ENCODE measurements at regions not wholly inside any gene's neighbourhood (a gene's known extent, or its start where the extent isn't known, plus 50 kb on each side); places are given as distances from the start of the nearest gene placed in this dataset.

DNA sequence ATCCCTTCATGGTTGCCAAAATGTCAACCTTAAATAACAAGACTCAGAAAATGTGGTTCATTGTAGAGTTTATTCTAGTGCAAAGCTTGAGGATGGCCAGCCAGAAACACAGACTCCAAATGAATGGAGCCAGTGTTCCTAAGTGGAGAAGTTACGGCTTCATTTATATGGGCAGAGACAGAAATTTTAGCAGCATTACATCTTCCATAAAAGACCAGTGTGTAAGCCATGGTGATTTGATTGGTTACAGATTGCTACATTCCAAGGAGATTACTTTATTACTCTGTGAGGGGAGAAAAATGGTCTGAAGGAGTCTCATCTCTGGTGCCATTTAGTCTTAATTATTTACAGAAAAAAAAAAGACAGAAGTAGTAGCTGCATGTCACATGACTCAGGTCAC, 97.8 kb downstream of the OTOR start:
- DNase-seq, result no peak
- TF ChIP-seq, protein P1, sequence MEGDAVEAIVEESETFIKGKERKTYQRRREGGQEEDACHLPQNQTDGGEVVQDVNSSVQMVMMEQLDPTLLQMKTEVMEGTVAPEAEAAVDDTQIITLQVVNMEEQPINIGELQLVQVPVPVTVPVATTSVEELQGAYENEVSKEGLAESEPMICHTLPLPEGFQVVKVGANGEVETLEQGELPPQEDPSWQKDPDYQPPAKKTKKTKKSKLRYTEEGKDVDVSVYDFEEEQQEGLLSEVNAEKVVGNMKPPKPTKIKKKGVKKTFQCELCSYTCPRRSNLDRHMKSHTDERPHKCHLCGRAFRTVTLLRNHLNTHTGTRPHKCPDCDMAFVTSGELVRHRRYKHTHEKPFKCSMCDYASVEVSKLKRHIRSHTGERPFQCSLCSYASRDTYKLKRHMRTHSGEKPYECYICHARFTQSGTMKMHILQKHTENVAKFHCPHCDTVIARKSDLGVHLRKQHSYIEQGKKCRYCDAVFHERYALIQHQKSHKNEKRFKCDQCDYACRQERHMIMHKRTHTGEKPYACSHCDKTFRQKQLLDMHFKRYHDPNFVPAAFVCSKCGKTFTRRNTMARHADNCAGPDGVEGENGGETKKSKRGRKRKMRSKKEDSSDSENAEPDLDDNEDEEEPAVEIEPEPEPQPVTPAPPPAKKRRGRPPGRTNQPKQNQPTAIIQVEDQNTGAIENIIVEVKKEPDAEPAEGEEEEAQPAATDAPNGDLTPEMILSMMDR (IDR thresholded peaks at IDR 0.05), result no peak
- ATAC-seq (ENCODE audit: poor library complexity), result no peak
- no peaks in the 10 kb centered on the region for H3K36me3 Mint-ChIP-seq (ENCODE audit: low read depth)
- no peak overlapping the region for H3K27ac ChIP-seq (ENCODE audit: low read depth in 1 of 2, low read length in 2 of 2)
- POLR2A ChIA-PET, result interaction anchor here (0.6 kb wide), 1 partner anchor 16 kb away, joined by 5 read pairs; no protein-coding TSS in a partner anchor
- H3K4me1 ChIP-seq (ENCODE audit: insufficient read depth, low read length), result no peaks in the 10 kb centered on the region
- CTCF ChIA-PET, result no interaction called here
- no peaks in the 10 kb centered on the region for H3K36me3 ChIP-seq (ENCODE audit: insufficient read depth, low read length)
- H3K4me3 Mint-ChIP-seq, result no peak overlapping the region
- no peaks in the 10 kb centered on the region for H3K9me3 Mint-ChIP-seq
- intact Hi-C loops (cut with DNase I, micrococcal nuclease), result no loop called here
- H3K27me3 ChIP-seq (ENCODE audit: control insufficient read depth in 1 of 2, insufficient read depth in 2 of 2, low read length in 2 of 2), result no peaks in the 10 kb centered on the region
- H3K4me1 Mint-ChIP-seq (ENCODE audit: low read depth), result no peaks in the 10 kb centered on the region
- no peak overlapping the region for H3K4me3 ChIP-seq (ENCODE audit: low read length)
- no peaks in the 10 kb centered on the region for H3K27me3 Mint-ChIP-seq
- no peaks in the 10 kb centered on the region for H3K9me3 ChIP-seq (ENCODE audit: control insufficient read depth in 1 of 2, insufficient read depth in 1 of 2, low read length in 2 of 2)
- no peak overlapping the region for H3K27ac Mint-ChIP-seq

DNA sequence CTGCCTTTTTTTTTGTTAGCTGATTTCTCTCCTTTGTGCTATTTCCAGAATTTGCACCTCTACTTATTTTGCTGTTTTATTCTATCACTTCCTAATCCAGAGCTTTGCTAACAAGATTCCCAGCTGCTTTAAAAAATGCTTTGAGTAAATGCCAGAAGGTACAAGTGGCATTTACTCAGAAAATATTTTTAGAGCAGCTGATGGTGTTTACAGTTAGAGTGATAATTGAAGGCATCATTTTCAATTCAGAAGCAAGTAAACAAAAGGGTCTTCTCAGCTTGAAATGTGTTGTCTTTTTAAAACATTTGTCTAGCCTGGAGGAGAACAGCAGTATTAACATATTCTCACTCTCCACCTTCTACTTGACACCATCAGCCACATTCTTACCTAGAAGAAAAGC, 99.9 kb downstream of the OTOR start:
- Histone ChIP-seq H3K27ac (ENCODE audit: low read depth in 1 of 2, low read length in 2 of 2) (no peak overlapping the region), H3K36me3 (ENCODE audit: insufficient read depth, low read length) (no peaks in the 10 kb centered on the region), H3K9me3 (ENCODE audit: control insufficient read depth in 1 of 2, insufficient read depth in 1 of 2, low read length in 2 of 2) (no peaks in the 10 kb centered on the region), H3K27me3 (ENCODE audit: control insufficient read depth in 1 of 2, insufficient read depth in 2 of 2, low read length in 2 of 2) (no peaks in the 10 kb centered on the region), H3K4me1 (ENCODE audit: insufficient read depth, low read length) (no peaks in the 10 kb centered on the region), H3K4me3 (ENCODE audit: low read length) (no peak overlapping the region)
- intact Hi-C loops (cut with DNase I, micrococcal nuclease), result no loop called here
- ChIA-PET CTCF (no interaction called here), POLR2A (no interaction called here)
- Mint-ChIP-seq H3K27ac (no peak overlapping the region), H3K4me1 (ENCODE audit: low read depth) (no peaks in the 10 kb centered on the region), H3K4me3 (no peak overlapping the region), H3K27me3 (no peaks in the 10 kb centered on the region), H3K9me3 (no peaks in the 10 kb centered on the region), H3K36me3 (ENCODE audit: low read depth) (no peaks in the 10 kb centered on the region)
- TF ChIP-seq, protein P1 (IDR thresholded peaks at IDR 0.05), result no peak
- DNase-seq, result no peak
- ATAC-seq (ENCODE audit: poor library complexity), result no peak

DNA sequence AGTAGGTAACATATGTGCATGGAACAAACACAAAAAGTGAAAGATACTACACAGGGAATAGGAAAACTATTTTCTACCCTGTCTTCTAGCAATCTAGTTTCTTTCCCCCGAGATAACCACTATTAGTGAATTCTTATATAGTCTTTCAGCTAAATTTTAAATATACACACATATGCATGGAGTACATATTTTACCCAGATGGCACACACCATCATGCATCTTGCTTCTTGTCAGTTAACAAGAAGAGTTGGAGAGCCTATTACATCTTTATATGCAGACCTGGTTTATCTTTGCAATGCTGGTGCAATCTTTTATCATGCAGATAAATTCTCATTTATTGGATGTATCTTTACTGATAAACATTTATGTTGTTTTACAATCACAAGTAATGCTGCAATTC, 100.4 kb downstream of the OTOR start:
- no peak overlapping the region for H3K4me3 ChIP-seq (ENCODE audit: low read length)
- ATAC-seq (ENCODE audit: poor library complexity), result no peak
- POLR2A ChIA-PET, result no interaction called here
- no peaks in the 10 kb centered on the region for H3K4me1 Mint-ChIP-seq (ENCODE audit: low read depth)
- intact Hi-C loops (cut with DNase I, micrococcal nuclease), result no loop called here
- no peaks in the 10 kb centered on the region for H3K9me3 ChIP-seq (ENCODE audit: control insufficient read depth in 1 of 2, insufficient read depth in 1 of 2, low read length in 2 of 2)
- H3K36me3 ChIP-seq (ENCODE audit: insufficient read depth, low read length), result no peaks in the 10 kb centered on the region
- no peak overlapping the region for H3K27ac Mint-ChIP-seq
- no peak overlapping the region for H3K4me3 Mint-ChIP-seq
- CTCF ChIA-PET, result no interaction called here
- no peak for DNase-seq
- H3K9me3 Mint-ChIP-seq, result no peaks in the 10 kb centered on the region
- H3K36me3 Mint-ChIP-seq (ENCODE audit: low read depth), result no peaks in the 10 kb centered on the region
- H3K27me3 ChIP-seq (ENCODE audit: control insufficient read depth in 1 of 2, insufficient read depth in 2 of 2, low read length in 2 of 2), result no peaks in the 10 kb centered on the region
- H3K27me3 Mint-ChIP-seq, result no peaks in the 10 kb centered on the region
- H3K27ac ChIP-seq (ENCODE audit: low read depth in 1 of 2, low read length in 2 of 2), result no peak overlapping the region
- no peaks in the 10 kb centered on the region for H3K4me1 ChIP-seq (ENCODE audit: insufficient read depth, low read length)
- TF ChIP-seq, protein P1 (IDR thresholded peaks at IDR 0.05), result no peak

All from CD4-positive, alpha-beta T cell (primary cell).